HEK293 (cell line): ENCODE measurements at regions not wholly inside any gene's neighbourhood (a gene's known extent, or its start where the extent isn't known, plus 50 kb on each side); places are given as distances from the start of the nearest gene placed in this dataset.

Experiments
- HOXD13 ChIP-seq: sonication (generic); formaldehyde crosslinking; IDR thresholded peaks from 2 replicates; pipeline ENCODE4 v1.8.0; 2022; ENCODE audit warnings: missing genetic modification reagents, borderline replicate concordance
- ZBTB1 ChIP-seq: fragments of 450-650 bp; formaldehyde crosslinking; IDR thresholded peaks from 2 replicates; pipeline ENCODE4 v1.5.1; 2016; ENCODE audit warnings: missing biosample characterization, missing genetic modification characterization
- ZBTB8A ChIP-seq: fragments of 450-650 bp; formaldehyde crosslinking; IDR thresholded peaks from 2 replicates; pipeline ENCODE4 v1.5.1; 2016; ENCODE audit warnings: missing biosample characterization, missing genetic modification characterization
- ZEB2 ChIP-seq: fragments of 450-650 bp; formaldehyde crosslinking; IDR thresholded peaks from 2 replicates; pipeline ENCODE4 v1.5.1; 2016; ENCODE audit warnings: missing biosample characterization, missing genetic modification characterization
- ZNF302 ChIP-seq: fragments of 450-650 bp; formaldehyde crosslinking; IDR thresholded peaks from 2 replicates; pipeline ENCODE4 v1.5.1; 2016; ENCODE audit warnings: missing biosample characterization, missing genetic modification characterization, low read depth
- ZNF324 ChIP-seq: fragments of 450-650 bp; formaldehyde crosslinking; IDR thresholded peaks from 2 replicates; pipeline ENCODE4 v1.5.1; 2016; ENCODE audit warnings: missing biosample characterization, missing genetic modification characterization

GRCh38 chrX:27350476-27350875, 112.7 kb downstream of the PPP4R3C start:
- TF ChIP-seq ZBTB1 (tag by site-specific recombination) (no peak), ZBTB8A (tag by site-specific recombination) (no peak), ZNF302 (tag by site-specific recombination) (no peak), HOXD13 (CRISPR knock-in tag) (no peak), ZNF324 (tag by site-specific recombination) (no peak), ZEB2 (no peak)
